ENCODE measurements at regions not wholly inside any gene's neighbourhood (a gene's known extent, or its start where the extent isn't known, plus 50 kb on each side); places are given as distances from the start of the nearest gene placed in this dataset.
"Not testable (repeated sequence)": the region's sequence is repeated elsewhere in the genome, so short reads cannot be mapped to it uniquely, and the experiment has no call there.

DNA sequence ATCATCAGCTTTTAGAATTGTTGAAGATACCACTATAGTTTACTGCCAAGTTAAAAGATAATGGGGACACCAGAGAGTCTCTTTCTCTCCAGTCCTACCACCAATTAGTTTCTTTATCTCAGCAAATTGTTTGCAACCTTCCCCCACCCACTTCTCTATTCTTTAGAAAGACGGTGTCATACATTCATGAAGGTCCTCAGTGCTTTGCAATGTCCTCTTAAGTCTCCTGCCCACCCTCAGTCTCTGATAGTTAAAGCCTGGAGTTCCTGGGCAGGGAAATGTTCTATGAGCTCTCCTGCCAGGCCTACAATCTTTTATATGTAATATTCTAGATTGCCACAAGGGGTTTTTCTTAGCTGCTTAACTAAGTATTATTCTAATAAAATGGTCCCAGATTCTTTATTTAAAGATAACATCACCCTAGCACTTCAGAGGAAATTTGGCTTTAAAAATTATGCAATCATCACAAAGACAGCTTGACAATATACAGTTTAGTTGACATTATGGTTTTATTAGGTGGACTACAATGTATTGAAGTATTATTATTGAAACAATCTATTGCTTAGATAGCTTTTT lies 509.2 kb downstream of the CSNK1G3 start:
- H3K36me3 ChIP-seq (ENCODE audit: control insufficient read depth, insufficient read depth, low read length): no peaks in the 10 kb centered on the region
- no peak overlapping the region for H3K9ac ChIP-seq (ENCODE audit: insufficient read depth, low read length)
- H3K27ac ChIP-seq (ENCODE audit: insufficient read depth, low read length): no peak overlapping the region
- no peak overlapping the region for H3K4me3 ChIP-seq (replicated peaks in 1 of 4; ENCODE audit: control extremely low read depth in 1 of 4, insufficient read depth in 1 of 4, low read depth in 3 of 4, low read length in 4 of 4)
- no peaks in the 10 kb centered on the region for H3K4me1 ChIP-seq (ENCODE audit: control insufficient read depth, extremely low read depth, insufficient read depth, low read length)
- no peaks in the 10 kb centered on the region for H4K20me1 ChIP-seq (ENCODE audit: control insufficient read depth, extremely low read depth, insufficient read depth, low read length)
- no peak overlapping the region for H3K4me2 ChIP-seq (ENCODE audit: extremely low read depth, insufficient read depth, low read length)
- no peak for DNase-seq (ENCODE audit: low read depth in 2 of 2)
- H3K27me3 ChIP-seq (ENCODE audit: control insufficient read depth, insufficient read depth, low read length): no peaks in the 10 kb centered on the region
- TF ChIP-seq, protein P1, sequence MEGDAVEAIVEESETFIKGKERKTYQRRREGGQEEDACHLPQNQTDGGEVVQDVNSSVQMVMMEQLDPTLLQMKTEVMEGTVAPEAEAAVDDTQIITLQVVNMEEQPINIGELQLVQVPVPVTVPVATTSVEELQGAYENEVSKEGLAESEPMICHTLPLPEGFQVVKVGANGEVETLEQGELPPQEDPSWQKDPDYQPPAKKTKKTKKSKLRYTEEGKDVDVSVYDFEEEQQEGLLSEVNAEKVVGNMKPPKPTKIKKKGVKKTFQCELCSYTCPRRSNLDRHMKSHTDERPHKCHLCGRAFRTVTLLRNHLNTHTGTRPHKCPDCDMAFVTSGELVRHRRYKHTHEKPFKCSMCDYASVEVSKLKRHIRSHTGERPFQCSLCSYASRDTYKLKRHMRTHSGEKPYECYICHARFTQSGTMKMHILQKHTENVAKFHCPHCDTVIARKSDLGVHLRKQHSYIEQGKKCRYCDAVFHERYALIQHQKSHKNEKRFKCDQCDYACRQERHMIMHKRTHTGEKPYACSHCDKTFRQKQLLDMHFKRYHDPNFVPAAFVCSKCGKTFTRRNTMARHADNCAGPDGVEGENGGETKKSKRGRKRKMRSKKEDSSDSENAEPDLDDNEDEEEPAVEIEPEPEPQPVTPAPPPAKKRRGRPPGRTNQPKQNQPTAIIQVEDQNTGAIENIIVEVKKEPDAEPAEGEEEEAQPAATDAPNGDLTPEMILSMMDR (conservative IDR thresholded peaks at IDR 0.05 in 1 of 2, IDR thresholded peaks at IDR 0.05 in 1 of 2; ENCODE audit: low read depth in 1 of 2, low read length in 2 of 2): no peak
- no peak for TF ChIP-seq EZH2 (IDR thresholded peaks at IDR 0.05; ENCODE audit: low read length, missing control alignments)
- H3K79me2 ChIP-seq (ENCODE audit: control insufficient read depth, insufficient read depth, low read length): no peaks in the 10 kb centered on the region
- no peak overlapping the region for H2AFZ ChIP-seq (ENCODE audit: low read length)
- no peaks in the 10 kb centered on the region for H3K9me3 ChIP-seq (ENCODE audit: control insufficient read depth, insufficient read depth, low read depth, low read length)

DNA sequence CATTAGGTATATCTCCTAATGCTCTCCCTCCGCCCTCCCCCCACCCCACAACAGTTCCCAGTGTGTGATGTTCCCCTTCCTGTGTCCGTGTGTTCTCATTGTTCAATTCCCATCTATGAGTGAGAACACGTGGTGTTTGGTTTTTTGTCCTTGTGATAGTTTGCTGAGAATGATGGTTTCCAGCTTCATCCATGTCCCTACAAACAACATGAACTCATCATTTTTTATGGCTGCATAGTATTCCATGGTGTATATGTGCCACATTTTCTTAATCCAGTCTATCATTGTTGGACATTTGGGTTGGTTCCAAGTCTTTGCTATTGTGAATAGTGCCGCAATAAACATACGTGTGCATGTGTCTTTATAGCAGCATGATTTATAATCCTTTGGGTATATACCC lies 505.3 kb downstream of the CSNK1G3 start:
- not testable (repeated sequence) for H4K20me1 ChIP-seq (ENCODE audit: control insufficient read depth, extremely low read depth, insufficient read depth, low read length); H3K4me3 ChIP-seq (replicated peaks in 1 of 4; ENCODE audit: control extremely low read depth in 1 of 4, insufficient read depth in 1 of 4, low read depth in 3 of 4, low read length in 4 of 4); H3K4me2 ChIP-seq (ENCODE audit: extremely low read depth, insufficient read depth, low read length); H3K27me3 ChIP-seq (ENCODE audit: control insufficient read depth, insufficient read depth, low read length); H3K79me2 ChIP-seq (ENCODE audit: control insufficient read depth, insufficient read depth, low read length); H3K27ac ChIP-seq (ENCODE audit: insufficient read depth, low read length); H3K36me3 ChIP-seq (ENCODE audit: control insufficient read depth, insufficient read depth, low read length); H2AFZ ChIP-seq (ENCODE audit: low read length); DNase-seq (ENCODE audit: low read depth in 2 of 2); H3K4me1 ChIP-seq (ENCODE audit: control insufficient read depth, extremely low read depth, insufficient read depth, low read length); H3K9me3 ChIP-seq (ENCODE audit: control insufficient read depth, insufficient read depth, low read depth, low read length); H3K9ac ChIP-seq (ENCODE audit: insufficient read depth, low read length)

DNA sequence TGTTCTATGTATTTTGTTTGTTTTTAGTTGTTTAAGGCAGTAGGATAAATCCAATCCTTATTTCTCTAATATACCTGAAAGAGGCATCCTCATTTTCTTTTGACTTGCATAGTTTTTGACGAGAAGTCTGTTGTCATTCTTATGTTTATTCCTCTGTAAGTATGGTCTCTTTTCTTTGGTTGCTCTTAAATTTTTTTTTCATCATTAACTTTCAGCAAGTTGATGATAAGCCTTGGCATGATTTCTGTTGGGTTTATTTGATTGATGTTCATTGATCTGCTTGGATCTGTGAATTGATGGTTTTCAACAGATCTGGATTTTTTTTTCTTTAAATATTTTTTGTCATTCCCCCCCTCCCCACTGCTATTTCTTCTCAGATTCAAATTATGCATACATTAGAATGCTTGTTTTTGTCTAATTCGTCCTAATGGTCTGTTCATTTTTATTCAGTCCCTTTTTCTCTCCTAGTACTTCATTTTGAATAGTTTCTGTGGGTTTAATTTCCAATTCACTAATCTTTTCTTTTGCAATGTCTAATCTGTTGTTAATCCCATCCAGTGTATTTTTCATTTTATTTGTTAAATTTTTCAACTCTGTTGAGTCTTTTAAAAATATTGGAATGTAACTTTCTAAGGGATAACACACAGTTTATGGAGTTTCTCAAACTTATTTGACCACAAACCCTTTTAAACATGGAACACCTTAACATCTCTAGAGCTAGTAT lies 495.9 kb downstream of the CSNK1G3 start:
- H3K27ac ChIP-seq (ENCODE audit: insufficient read depth, low read length): no peak overlapping the region
- no peaks in the 10 kb centered on the region for H3K9me3 ChIP-seq (ENCODE audit: control insufficient read depth, insufficient read depth, low read depth, low read length)
- no peak overlapping the region for H3K4me2 ChIP-seq (ENCODE audit: extremely low read depth, insufficient read depth, low read length)
- no peaks in the 10 kb centered on the region for H3K27me3 ChIP-seq (ENCODE audit: control insufficient read depth, insufficient read depth, low read length)
- H2AFZ ChIP-seq (ENCODE audit: low read length): no peak overlapping the region
- no peaks in the 10 kb centered on the region for H3K79me2 ChIP-seq (ENCODE audit: control insufficient read depth, insufficient read depth, low read length)
- H3K9ac ChIP-seq (ENCODE audit: insufficient read depth, low read length): no peak overlapping the region
- no peaks in the 10 kb centered on the region for H3K4me1 ChIP-seq (ENCODE audit: control insufficient read depth, extremely low read depth, insufficient read depth, low read length)
- no peak overlapping the region for H3K4me3 ChIP-seq (replicated peaks in 1 of 4; ENCODE audit: control extremely low read depth in 1 of 4, insufficient read depth in 1 of 4, low read depth in 3 of 4, low read length in 4 of 4)
- peak; percentile 45 to 55 for DNase-seq (ENCODE audit: low read depth in 2 of 2)
- no peaks in the 10 kb centered on the region for H3K36me3 ChIP-seq (ENCODE audit: control insufficient read depth, insufficient read depth, low read length)
- TF ChIP-seq, protein P1 (conservative IDR thresholded peaks at IDR 0.05 in 1 of 2, IDR thresholded peaks at IDR 0.05 in 1 of 2; ENCODE audit: low read depth in 1 of 2, low read length in 2 of 2): no peak
- TF ChIP-seq EZH2 (IDR thresholded peaks at IDR 0.05; ENCODE audit: low read length, missing control alignments): no peak
- no peaks in the 10 kb centered on the region for H4K20me1 ChIP-seq (ENCODE audit: control insufficient read depth, extremely low read depth, insufficient read depth, low read length)

Measured in fibroblast of lung (primary cell).